ENCODE measurements at regions not wholly inside any gene's neighbourhood (a gene's known extent, or its start where the extent isn't known, plus 50 kb on each side); places are given as distances from the start of the nearest gene placed in this dataset.

GRCh38 chr12:131415781-131416180 lies 295.1 kb upstream of the SFSWAP start:
- WGBS, 2 experiments (ENCODE audit: extremely low coverage in 1 of 2, insufficient coverage in 1 of 2, insufficient read length in 1 of 2, insufficient replicate concordance in 2 of 2, low coverage in 1 of 2, low lambda C conversion rate in 2 of 2, missing lambda C conversion rate in 1 of 2), result 93% methylated on average over 4 of the region's 4 CpGs; no CpG with 5 or more reads in 1 of the 2 experiments
- H4K5ac ChIP-seq (ENCODE audit: insufficient read length, low read depth, low read length), result no peak overlapping the region

More at GRCh38 chr12:131415781-131416180, 295.1 kb upstream of the SFSWAP start:
- Histone ChIP-seq H3K4ac (replicated peaks; ENCODE audit: insufficient read length, low read depth, low read length) (no peak overlapping the region), H4K91ac (replicated peaks; ENCODE audit: insufficient read length, low read length) (no peak overlapping the region), H3K4me2 (ENCODE audit: insufficient read depth in 1 of 2, low read depth in 2 of 2, low read length in 2 of 2) (no peak overlapping the region), H4K20me1 (replicated peaks in 1 of 2; ENCODE audit: control insufficient read depth in 1 of 2, insufficient read depth in 2 of 2, low read length in 2 of 2) (no peaks in the 10 kb centered on the region), H2AK5ac (ENCODE audit: low read depth, low read length) (no peak overlapping the region), H4K8ac (ENCODE audit: extremely low read depth, insufficient read depth, low read length) (no peak overlapping the region), H3K23me2 (ENCODE audit: low read depth, low read length) (no peaks in the 10 kb centered on the region), H3K18ac (ENCODE audit: extremely low read depth, low read length) (no peak overlapping the region), H3K27me3 (replicated peaks in 1 of 4; ENCODE audit: control insufficient read depth in 3 of 4, extremely low read depth in 1 of 4, insufficient read depth in 3 of 4, low read length in 3 of 4) (no peaks in the 10 kb centered on the region), H2AFZ (ENCODE audit: low read length) (no peak overlapping the region), H3K36me3 (ENCODE audit: control insufficient read depth in 2 of 4, insufficient read depth in 4 of 4, low read length in 3 of 4) (no peaks in the 10 kb centered on the region), H3K23ac (ENCODE audit: insufficient read length) (no peak overlapping the region), H3K9me3 (ENCODE audit: insufficient read depth in 2 of 2, low read depth in 1 of 2, low read length in 1 of 2) (peaks cover 12 to 14% of the 10 kb centered on the region in 2 experiments), H3K9ac (replicated peaks in 1 of 4; ENCODE audit: extremely low read depth in 1 of 4, low read depth in 3 of 4, low read length in 3 of 4) (no peak overlapping the region), H3K14ac (ENCODE audit: insufficient read length) (no peak overlapping the region), H3K4me1 (replicated peaks in 1 of 4; ENCODE audit: control insufficient read depth in 3 of 4, insufficient read depth in 4 of 4, low read length in 3 of 4) (no peaks in the 10 kb centered on the region), H3K4me3 (ENCODE audit: extremely low read depth in 1 of 4, insufficient read depth in 2 of 4, low read depth in 3 of 4, low read length in 4 of 4) (no peak overlapping the region), H3K56ac (replicated peaks; ENCODE audit: insufficient read length, low read depth, low read length) (no peak overlapping the region), H2BK120ac (replicated peaks; ENCODE audit: low read depth, low read length) (no peak overlapping the region), H3K27ac (ENCODE audit: low read depth, low read length) (no peak overlapping the region), H3K79me1 (ENCODE audit: low read depth, low read length) (no peaks in the 10 kb centered on the region), H2BK15ac (ENCODE audit: low read length) (no peak overlapping the region), H2BK5ac (ENCODE audit: low read depth, low read length) (no peak overlapping the region), H3K79me2 (ENCODE audit: control insufficient read depth in 1 of 2, insufficient read depth in 2 of 2, low read length in 2 of 2) (no peaks in the 10 kb centered on the region), H2BK20ac (ENCODE audit: low read length) (no peak overlapping the region), H2BK12ac (ENCODE audit: low read depth, low read length) (no peak overlapping the region)
- FAIRE-seq (peak; percentile 32), DNase-seq (ENCODE audit: low read depth in 1 of 2, low spot score in 2 of 2) (peak in 1 of 2 experiments; percentile 66)
- TF ChIP-seq YY1 (IDR thresholded peaks at IDR 0.05; ENCODE audit: low read depth, low read length), result peak; percentile 40; the same call in 1 of the 2 replicates
- no peak for TF ChIP-seq E2F6 (IDR thresholded peaks at IDR 0.05)
- TF ChIP-seq CREB1 (IDR thresholded peaks at IDR 0.05), result no peak
- TF ChIP-seq ATF3 (IDR thresholded peaks at IDR 0.05; ENCODE audit: insufficient read depth, low read depth, low read length), result peak; percentile 18; the same call in 1 of the 2 replicates
- TF ChIP-seq USF2 (IDR thresholded peaks at IDR 0.05; ENCODE audit: low read length), result peak; percentile 83
- peak; percentile 68 for TF ChIP-seq SIX5 (IDR thresholded peaks at IDR 0.05; ENCODE audit: low read depth, low read length)
- ChIA-PET POLR2A (ENCODE audit: partially characterized antibody) (no interaction called here), CTCF (ENCODE audit: partially characterized antibody) (interaction anchor here (1.6 kb wide), 1 partner anchor 39 kb away, joined by 4 read pairs; no protein-coding TSS in a partner anchor)

Data from H1 (cell line).